ENCODE measurements at regions not wholly inside any gene's neighbourhood (a gene's known extent, or its start where the extent isn't known, plus 50 kb on each side); places are given as distances from the start of the nearest gene placed in this dataset.

GRCh38 chr5:2263763-2264162 is 381.0 kb upstream of the IRX4 start:
- Histone ChIP-seq H3F3A (ENCODE audit: insufficient read depth, low read length) (no peaks in the 10 kb centered on the region), H3K4me3 (ENCODE audit: low read length) (no peak overlapping the region), H3K9ac (ENCODE audit: low read length) (no peak overlapping the region), H3K27me3 (replicated peaks; ENCODE audit: insufficient read depth, low read length) (no peaks in the 10 kb centered on the region), H3K36me3 (replicated peaks; ENCODE audit: insufficient read depth, low read length) (no peaks in the 10 kb centered on the region), H3K9me3 (replicated peaks; ENCODE audit: insufficient read depth, low read length) (no peaks in the 10 kb centered on the region), H3K79me2 (ENCODE audit: low read length) (no peaks in the 10 kb centered on the region), H3K27ac (ENCODE audit: low read length) (no peak overlapping the region), H2AFZ (ENCODE audit: low read length) (no peak overlapping the region), H3K4me2 (ENCODE audit: low read depth, low read length) (no peak overlapping the region), H3K4me1 (ENCODE audit: low read length) (peaks cover 6% of the 10 kb centered on the region; the same call in 1 of the 2 replicates), H4K20me1 (ENCODE audit: insufficient read depth, low read length) (no peaks in the 10 kb centered on the region), H3K9me2 (replicated peaks; ENCODE audit: insufficient read depth, low read length) (no peaks in the 10 kb centered on the region)
- TF ChIP-seq CTCF (IDR thresholded peaks at IDR 0.05; ENCODE audit: low read length) = no peak
- DNase-seq = no peak

GRCh38 chr5:2262620-2263019 is 379.9 kb upstream of the IRX4 start:
- H3K4me3 ChIP-seq (ENCODE audit: low read length) = no peak overlapping the region
- H4K20me1 ChIP-seq (ENCODE audit: insufficient read depth, low read length) = no peaks in the 10 kb centered on the region
- H3K27ac ChIP-seq (ENCODE audit: low read length) = no peak overlapping the region
- no peak for TF ChIP-seq EZH2phosphoT487 (IDR thresholded peaks at IDR 0.05; ENCODE audit: low read length)
- TF ChIP-seq EZH2 (optimal IDR thresholded peaks at IDR 0.05; ENCODE audit: low read depth, low read length) = no peak
- TF ChIP-seq CTCF (IDR thresholded peaks at IDR 0.05; ENCODE audit: low read length) = no peak
- no peaks in the 10 kb centered on the region for H3K9me3 ChIP-seq (replicated peaks; ENCODE audit: insufficient read depth, low read length)
- no peaks in the 10 kb centered on the region for H3K9me2 ChIP-seq (replicated peaks; ENCODE audit: insufficient read depth, low read length)
- H3K27me3 ChIP-seq (replicated peaks; ENCODE audit: insufficient read depth, low read length) = no peaks in the 10 kb centered on the region
- no peak overlapping the region for H2AFZ ChIP-seq (ENCODE audit: low read length)
- no peaks in the 10 kb centered on the region for H3F3A ChIP-seq (ENCODE audit: insufficient read depth, low read length)
- H3K4me2 ChIP-seq (ENCODE audit: low read depth, low read length) = no peak overlapping the region
- H3K79me2 ChIP-seq (ENCODE audit: low read length) = no peaks in the 10 kb centered on the region
- H3K36me3 ChIP-seq (replicated peaks; ENCODE audit: insufficient read depth, low read length) = no peaks in the 10 kb centered on the region
- no peak for DNase-seq
- no peak overlapping the region for H3K9ac ChIP-seq (ENCODE audit: low read length)
- H3K4me1 ChIP-seq (ENCODE audit: low read length) = peaks cover 9% of the 10 kb centered on the region; the same call in 1 of the 2 replicates

- DNase-seq = no peak
- Histone ChIP-seq H3K4me1 (ENCODE audit: low read length) (peaks cover 9% of the 10 kb centered on the region; the same call in 1 of the 2 replicates), H3K79me2 (ENCODE audit: low read length) (no peaks in the 10 kb centered on the region), H3K36me3 (replicated peaks; ENCODE audit: insufficient read depth, low read length) (no peaks in the 10 kb centered on the region), H3K9me3 (replicated peaks; ENCODE audit: insufficient read depth, low read length) (no peaks in the 10 kb centered on the region), H3K27ac (ENCODE audit: low read length) (no peak overlapping the region), H3K27me3 (replicated peaks; ENCODE audit: insufficient read depth, low read length) (no peaks in the 10 kb centered on the region), H4K20me1 (ENCODE audit: insufficient read depth, low read length) (no peaks in the 10 kb centered on the region), H2AFZ (ENCODE audit: low read length) (no peak overlapping the region), H3K4me3 (ENCODE audit: low read length) (no peak overlapping the region), H3K4me2 (ENCODE audit: low read depth, low read length) (no peak overlapping the region), H3F3A (ENCODE audit: insufficient read depth, low read length) (no peaks in the 10 kb centered on the region), H3K9me2 (replicated peaks; ENCODE audit: insufficient read depth, low read length) (no peaks in the 10 kb centered on the region), H3K9ac (ENCODE audit: low read length) (no peak overlapping the region)
- TF ChIP-seq CTCF (IDR thresholded peaks at IDR 0.05; ENCODE audit: low read length) = no peak
- TF ChIP-seq EZH2phosphoT487 (IDR thresholded peaks at IDR 0.05; ENCODE audit: low read length) = no peak
- TF ChIP-seq EZH2 (optimal IDR thresholded peaks at IDR 0.05; ENCODE audit: low read depth, low read length) = no peak
Measured at GRCh38 chr5:2261004-2261703, 378.4 kb upstream of the IRX4 start.
